AG04449 (cell line): ENCODE measurements at regions not wholly inside any gene's neighbourhood (a gene's known extent, or its start where the extent isn't known, plus 50 kb on each side); places are given as distances from the start of the nearest gene placed in this dataset.
"Not testable (repeated sequence)": the region's sequence is repeated elsewhere in the genome, so short reads cannot be mapped to it uniquely, and the experiment has no call there.

ENCODE experiments used
- CTCF ChIA-PET: fragments of 350-600 bp; formaldehyde crosslinking; extraction: SDS; loops from one replicate; lab custom pipeline; 2021; ENCODE audit warnings: antibody characterized with exemption; lab: Yijun Ruan, JAX
- POLR2A ChIA-PET: fragments of 400-600, 350-600 bp; formaldehyde crosslinking; extraction: SDS; loops from one replicate; lab custom pipeline; 2020; ENCODE audit warnings: antibody characterized with exemption, inconsistent platforms; lab: Yijun Ruan, JAX
- DNase-seq: peaks from one replicate; pipeline ENCODE4 v3.0.0-alpha.2; 2010; ENCODE audit warnings: low read depth, low spot score
- H3K4me3 ChIP-seq: 2 replicates; pipeline ENCODE4 v1.5.1; 2011; ENCODE audit warnings: low read depth, mild to moderate bottlenecking, control low read depth, low read length
- CTCF ChIP-seq: IDR thresholded peaks from one replicate; pipeline ENCODE4 v1.5.1; 2011; ENCODE audit warnings: mild to moderate bottlenecking, moderate library complexity, low read length, control low read depth, inconsistent platforms; ENCODE audit not compliant: insufficient read depth; ENCODE audit errors: missing control alignments

GRCh38 chr6:144922120-144922722 is 637.1 kb downstream of the UTRN start:
- ChIA-PET CTCF (interaction anchor here (0.8 to 1.6 kb wide), 4 partner anchors 8 to 11 kb away, joined by 3 to 4 read pairs (median 4); no protein-coding TSS in a partner anchor), POLR2A (no interaction called here)
- H3K4me3 ChIP-seq = no peak overlapping the region
- no peak for TF ChIP-seq CTCF
- no peak for DNase-seq

GRCh38 chr6:144922771-144923490 is 637.8 kb downstream of the UTRN start:
- POLR2A ChIA-PET, DNase-seq, H3K4me3 ChIP-seq: not testable (repeated sequence)
- CTCF ChIA-PET = interaction anchor here (1.2 to 1.6 kb wide), 3 partner anchors 9 to 10 kb away, joined by 3 to 4 read pairs (median 4); no protein-coding TSS in a partner anchor

- POLR2A ChIA-PET, H3K4me3 ChIP-seq: not testable (repeated sequence)
- CTCF ChIA-PET = interaction anchor here (1.2 kb wide), 1 partner anchor 9 kb away, joined by 3 read pairs; no protein-coding TSS in a partner anchor
Observed at GRCh38 chr6:144923491-144923787, 638.3 kb downstream of the UTRN start.

GRCh38 chr6:144928847-144929246 is 643.7 kb downstream of the UTRN start:
- POLR2A ChIA-PET = no interaction called here

More at GRCh38 chr6:144923491-144923787, 638.3 kb downstream of the UTRN start:
- not testable (repeated sequence) for DNase-seq

GRCh38 chr6:144929262-144929661 is 644.1 kb downstream of the UTRN start:
- no peak overlapping the region for H3K4me3 ChIP-seq
- no peak for TF ChIP-seq CTCF
- POLR2A ChIA-PET = no interaction called here
- CTCF ChIA-PET = interaction anchor here (0.8 to 1.4 kb wide), 2 partner anchors 10 to 15 kb away, joined by 3 to 6 read pairs; no protein-coding TSS in a partner anchor
- DNase-seq = no peak

More at GRCh38 chr6:144928847-144929246, 643.7 kb downstream of the UTRN start:
- no peak overlapping the region for H3K4me3 ChIP-seq
- no peak for TF ChIP-seq CTCF
- CTCF ChIA-PET = interaction anchor here (0.8 to 0.9 kb wide), 2 partner anchors 8 to 15 kb away, joined by 3 to 4 read pairs; no protein-coding TSS in a partner anchor
- DNase-seq = no peak

- CTCF ChIA-PET = interaction anchor here (0.6 to 2.9 kb wide), 15 partner anchors 9 to 1103 kb away, joined by 3 to 30 read pairs (median 4); no protein-coding TSS in a partner anchor
- POLR2A ChIA-PET = no interaction called here
- DNase-seq = no peak
- peak; percentile 53 for TF ChIP-seq CTCF
- no peak overlapping the region for H3K4me3 ChIP-seq
Observed at GRCh38 chr6:144931172-144932035, 646.3 kb downstream of the UTRN start.
